OCI-LY7 (cell line): ENCODE measurements at regions not wholly inside any gene's neighbourhood (a gene's known extent, or its start where the extent isn't known, plus 50 kb on each side); places are given as distances from the start of the nearest gene placed in this dataset.

Source experiments
- BruUV-seq: library from RNA; stranded (reverse); fragments of 400-500 nt; replicated peaks from 2 replicates; lab custom pipeline; 2021; lab: Mats Ljungman, UMichigan
- CTCF ChIA-PET: fragments of 300-600 bp; sonication (Branson Sonifier 250); formaldehyde crosslinking; loops from one replicate; lab custom pipeline; 2022; ENCODE audit warnings: antibody characterized with exemption; ENCODE audit not compliant: unreplicated experiment; lab: Charles Lee
- POLR2A ChIA-PET: fragments of 300-600 bp; sonication (Branson Sonifier 250); formaldehyde crosslinking; loops from one replicate; lab custom pipeline; 2022; ENCODE audit warnings: antibody characterized with exemption; lab: Charles Lee
- DNase-seq: peaks from one replicate; pipeline ENCODE4 v3.0.0-alpha.2; 2015; ENCODE audit warnings: low spot score
- H2AFZ ChIP-seq: fragments of 200-600 bp; sonication (generic), shearing (Covaris generic); 2 replicates; pipeline ENCODE4 v1.6.1; 2014; ENCODE audit warnings: mild to moderate bottlenecking, antibody characterized with exemption, low read length, moderate library complexity
- H3K27ac ChIP-seq: fragments of 200-600 bp; sonication (generic); 2 replicates; pipeline ENCODE4 v1.5.1; 2014; ENCODE audit warnings: mixed run types, low read depth, mild to moderate bottlenecking, moderate library complexity, low read length, inconsistent platforms; ENCODE audit not compliant: poor library complexity, severe bottlenecking
- H3K36me3 ChIP-seq: fragments of 200-600 bp; sonication (generic); 2 replicates; pipeline ENCODE4 v1.6.1; 2014; ENCODE audit warnings: mild to moderate bottlenecking, antibody characterized with exemption, low read length, moderate library complexity, mixed read lengths; ENCODE audit not compliant: insufficient read depth
- H3K4me1 ChIP-seq: fragments of 200-600 bp; sonication (generic); 2 replicates; pipeline ENCODE4 v1.5.1; 2014; ENCODE audit warnings: mild to moderate bottlenecking, low read length; ENCODE audit not compliant: insufficient read depth, poor library complexity, severe bottlenecking
- H3K4me2 ChIP-seq: fragments of 200-600 bp; sonication (generic); 2 replicates; pipeline ENCODE4 v1.6.1; 2014; ENCODE audit warnings: mild to moderate bottlenecking, low read length
- H3K4me3 ChIP-seq: fragments of 200-600 bp; sonication (generic); 2 replicates; pipeline ENCODE4 v1.5.1; 2014; ENCODE audit warnings: mild to moderate bottlenecking, low read depth, low read length; ENCODE audit not compliant: poor library complexity, severe bottlenecking
- H3K79me2 ChIP-seq: fragments of 200-600 bp; sonication (generic); 2 replicates; pipeline ENCODE4 v1.6.1; 2016; ENCODE audit warnings: low read depth, mild to moderate bottlenecking, low read length, moderate library complexity, mixed read lengths; ENCODE audit not compliant: insufficient read depth
- H3K9me2 ChIP-seq: fragments of 200-600 bp; sonication (generic); 2 replicates; pipeline ENCODE4 v1.6.1; 2016; ENCODE audit warnings: mild to moderate bottlenecking, low read length, mixed read lengths; ENCODE audit not compliant: insufficient read depth
- H3K9me3 ChIP-seq: fragments of 200-600 bp; sonication (generic); 2 replicates; pipeline ENCODE4 v1.6.1; 2014; ENCODE audit warnings: mild to moderate bottlenecking, mixed run types, low read length, mixed read lengths
- H4K20me1 ChIP-seq: fragments of 200-600 bp; sonication (generic); 2 replicates; pipeline ENCODE4 v1.6.1; 2014; ENCODE audit warnings: mild to moderate bottlenecking, antibody characterized with exemption, low read length, moderate library complexity, mixed read lengths; ENCODE audit not compliant: insufficient read depth
- CTCF ChIP-seq: fragments of 200-600 bp; sonication (generic); conservative IDR thresholded peaks from 2 replicates; pipeline ENCODE4 v1.5.1; 2014; ENCODE audit warnings: mild to moderate bottlenecking, antibody characterized with exemption, low read length, moderate library complexity, mixed read lengths
- EZH2phosphoT487 ChIP-seq: fragments of 200-600 bp; sonication (generic); IDR thresholded peaks from 2 replicates; pipeline ENCODE4 v1.6.1; 2018; ENCODE audit warnings: low read depth, borderline replicate concordance, mild to moderate bottlenecking, mixed run types, antibody characterized with exemption, low read length, moderate library complexity, mixed read lengths
- intact Hi-C: fragments of 100-400 bp; cut with micrococcal nuclease; formaldehyde crosslinking; loops from one replicate; pipeline ENCODE4 v1.10.0; 2022; ENCODE audit not compliant: unreplicated experiment

GRCh38 chr14:25394791-25395391 lies 344.9 kb upstream of the STXBP6 start:
- Histone ChIP-seq H3K4me3 (no peak overlapping the region), H2AFZ (no peak overlapping the region), H3K36me3 (no peaks in the 10 kb centered on the region), H3K9me2 (no peaks in the 10 kb centered on the region), H4K20me1 (no peaks in the 10 kb centered on the region), H3K9me3 (no peaks in the 10 kb centered on the region), H3K27ac (no peak overlapping the region), H3K4me1 (no peaks in the 10 kb centered on the region), H3K79me2 (no peaks in the 10 kb centered on the region), H3K4me2 (no peak overlapping the region)
- TF ChIP-seq EZH2phosphoT487 (no peak), CTCF (no peak)
- no TSS peak for BruUV-seq
- ChIA-PET CTCF (no interaction called here), POLR2A (no interaction called here)
- no peak for DNase-seq
- intact Hi-C loops = no loop called here

- no peak for DNase-seq
- no peaks in the 10 kb centered on the region for H3K4me1 ChIP-seq
- H3K4me2 ChIP-seq = no peak overlapping the region
- H3K36me3 ChIP-seq = no peaks in the 10 kb centered on the region
- no peaks in the 10 kb centered on the region for H3K9me3 ChIP-seq
- H3K4me3 ChIP-seq = no peak overlapping the region
- H2AFZ ChIP-seq = no peak overlapping the region
- no peak for TF ChIP-seq CTCF
- no peak for TF ChIP-seq EZH2phosphoT487
- intact Hi-C loops = no loop called here
- POLR2A ChIA-PET = no interaction called here
- H3K79me2 ChIP-seq = no peaks in the 10 kb centered on the region
- H3K27ac ChIP-seq = no peak overlapping the region
- no peaks in the 10 kb centered on the region for H3K9me2 ChIP-seq
- no TSS peak for BruUV-seq
- no peaks in the 10 kb centered on the region for H4K20me1 ChIP-seq
- CTCF ChIA-PET = no interaction called here
These were observed 344.4 kb upstream of the STXBP6 start for GRCh38 chr14:25394356-25394755.

- no peak overlapping the region for H3K4me2 ChIP-seq
- no peaks in the 10 kb centered on the region for H3K9me3 ChIP-seq
- no peak overlapping the region for H3K4me3 ChIP-seq
- H3K4me1 ChIP-seq = no peaks in the 10 kb centered on the region
- H3K27ac ChIP-seq = no peak overlapping the region
- TF ChIP-seq CTCF (no peak), EZH2phosphoT487 (no peak)
- no peaks in the 10 kb centered on the region for H4K20me1 ChIP-seq
- H3K79me2 ChIP-seq = no peaks in the 10 kb centered on the region
- H3K9me2 ChIP-seq = no peaks in the 10 kb centered on the region
- BruUV-seq = no TSS peak
- H3K36me3 ChIP-seq = no peaks in the 10 kb centered on the region
- CTCF ChIA-PET = no interaction called here
- POLR2A ChIA-PET = interaction anchor here (0.7 kb wide), 1 partner anchor 67 kb away, joined by 3 read pairs; no protein-coding TSS in a partner anchor
- intact Hi-C loops = no loop called here
- H2AFZ ChIP-seq = no peak overlapping the region
- no peak for DNase-seq
These were observed 340.0 kb upstream of the STXBP6 start for GRCh38 chr14:25389948-25390347.
